GM18870 (cell line): ENCODE measurements at regions not wholly inside any gene's neighbourhood (a gene's known extent, or its start where the extent isn't known, plus 50 kb on each side); places are given as distances from the start of the nearest gene placed in this dataset.

Experiments
- ATAC-seq: cut with Tn5 transposase; IDR thresholded peaks from one replicate; pipeline ENCODE4 v1.9.1; 2021; ENCODE audit warnings: moderate library complexity; ENCODE audit not compliant: unreplicated experiment

GRCh38 chr7:25926451-25926850 lies 225.5 kb upstream of the NFE2L3 start:
- ATAC-seq = no peak

- no peak for ATAC-seq
Measured at GRCh38 chr7:25926891-25927625, 224.9 kb upstream of the NFE2L3 start.

GRCh38 chr7:25927626-25927978 lies 224.4 kb upstream of the NFE2L3 start:
- ATAC-seq = no peak

- ATAC-seq = no peak
Measured at GRCh38 chr7:25928549-25929330, 223.3 kb upstream of the NFE2L3 start.

GRCh38 chr7:25929448-25929847 lies 222.6 kb upstream of the NFE2L3 start:
- no peak for ATAC-seq

GRCh38 chr7:25930492-25931048 lies 221.4 kb upstream of the NFE2L3 start:
- no peak for ATAC-seq

GRCh38 chr7:25931156-25931555 lies 220.8 kb upstream of the NFE2L3 start:
- ATAC-seq = no peak

GRCh38 chr7:25933921-25934320 lies 218.1 kb upstream of the NFE2L3 start:
- no peak for ATAC-seq

GRCh38 chr7:25940086-25940906 lies 211.7 kb upstream of the NFE2L3 start:
- ATAC-seq = peak; percentile 28

- ATAC-seq = no peak
Measured at GRCh38 chr7:25944777-25945515, 207.1 kb upstream of the NFE2L3 start.

GRCh38 chr7:25945608-25946007 lies 206.4 kb upstream of the NFE2L3 start:
- no peak for ATAC-seq

GRCh38 chr7:25946181-25946580 lies 205.8 kb upstream of the NFE2L3 start:
- no peak for ATAC-seq

GRCh38 chr7:25947669-25948516 lies 204.1 kb upstream of the NFE2L3 start:
- ATAC-seq = no peak

- ATAC-seq = no peak
Measured at GRCh38 chr7:25949736-25950487, 202.1 kb upstream of the NFE2L3 start.

- peak; percentile 62 for ATAC-seq
Measured at GRCh38 chr7:25950488-25951413, 201.2 kb upstream of the NFE2L3 start.

- peak; percentile 24 for ATAC-seq
Measured at GRCh38 chr7:25951414-25952260, 200.4 kb upstream of the NFE2L3 start.
